PC-3 (cell line): ENCODE measurements at regions not wholly inside any gene's neighbourhood (a gene's known extent, or its start where the extent isn't known, plus 50 kb on each side); places are given as distances from the start of the nearest gene placed in this dataset.

Experiments
- ATAC-seq: fragments of 200-7000 bp; cut with Tn5 transposase; 2 replicates; pipeline ENCODE4 v1.9.1; 2020; ENCODE audit warnings: mild to moderate bottlenecking, moderate library complexity
- BruUV-seq: library from RNA; stranded (reverse); fragments of 400-500 nt; replicated peaks from 2 replicates; lab custom pipeline; 2021; lab: Mats Ljungman, UMichigan
- CTCF ChIA-PET: fragments of 300-600 bp; sonication (Branson Sonifier 250); formaldehyde crosslinking; loops from one replicate; lab custom pipeline; 2022; ENCODE audit warnings: antibody characterized with exemption; lab: Charles Lee
- POLR2A ChIA-PET: fragments of 300-600 bp; sonication (Branson Sonifier 250); formaldehyde crosslinking; loops from one replicate; lab custom pipeline; 2022; ENCODE audit warnings: antibody characterized with exemption; ENCODE audit not compliant: unreplicated experiment; lab: Charles Lee
- DNase-seq: peaks from one replicate; pipeline ENCODE4 v3.0.0-alpha.2; 2015
- H2AFZ ChIP-seq: fragments of 300-600 bp; sonication (generic); 2 replicates; pipeline ENCODE4 v1.6.0; 2016; ENCODE audit warnings: antibody characterized with exemption, low read length
- H3F3A ChIP-seq: fragments of 300-600 bp; sonication (generic); one replicate; pipeline ENCODE4 v1.6.0; 2017; ENCODE audit warnings: antibody characterized with exemption, low read length, control low read depth, mild to moderate bottlenecking; ENCODE audit not compliant: unreplicated experiment
- H3K27ac ChIP-seq: fragments of 300-600 bp; sonication (generic); 2 replicates; pipeline ENCODE4 v1.5.1; 2016; ENCODE audit warnings: mild to moderate bottlenecking, low read length
- H3K27me3 ChIP-seq: fragments of 300-600 bp; sonication (generic); 2 replicates; pipeline ENCODE4 v1.6.1; 2016; ENCODE audit warnings: low read length, mixed read lengths
- H3K36me3 ChIP-seq: fragments of 300-600 bp; sonication (generic); 2 replicates; pipeline ENCODE4 v1.6.1; 2016; ENCODE audit warnings: low read depth, mixed run types, low read length, mixed read lengths
- H3K4me1 ChIP-seq: fragments of 300-600 bp; sonication (generic); 2 replicates; pipeline ENCODE4 v1.5.1; 2016; ENCODE audit warnings: low read length; ENCODE audit not compliant: insufficient read depth
- H3K4me2 ChIP-seq: fragments of 300-600 bp; sonication (generic); 2 replicates; pipeline ENCODE4 v1.6.0; 2016; ENCODE audit warnings: low read length
- H3K4me3 ChIP-seq: fragments of 300-600 bp; sonication (generic); 2 replicates; pipeline ENCODE4 v1.5.1; 2016; ENCODE audit warnings: mild to moderate bottlenecking, low read length, mixed read lengths
- H3K79me2 ChIP-seq: fragments of 300-600 bp; sonication (generic); 2 replicates; pipeline ENCODE4 v1.6.1; 2017; ENCODE audit warnings: low read length, mixed read lengths
- H3K9ac ChIP-seq: fragments of 300-600 bp; sonication (generic); 2 replicates; pipeline ENCODE4 v1.6.0; 2016; ENCODE audit warnings: mild to moderate bottlenecking, low read length
- H3K9me2 ChIP-seq: fragments of 300-600 bp; sonication (generic); replicated peaks from 2 replicates; pipeline ENCODE4 v1.6.1; 2016; ENCODE audit warnings: mixed run types, low read length, mixed read lengths
- H3K9me3 ChIP-seq: fragments of 300-600 bp; sonication (generic); 2 replicates; pipeline ENCODE4 v1.6.1; 2016; ENCODE audit warnings: low read length, mixed read lengths
- H4K20me1 ChIP-seq: fragments of 300-600 bp; sonication (generic); 2 replicates; pipeline ENCODE4 v1.6.1; 2016; ENCODE audit warnings: low read length, mixed read lengths
- EZH2 ChIP-seq: fragments of 300-600 bp; sonication (generic); IDR thresholded peaks from one replicate; pipeline ENCODE4 v1.6.1; 2017; ENCODE audit warnings: antibody characterized with exemption, mild to moderate bottlenecking, low read length; ENCODE audit not compliant: unreplicated experiment
- EZH2phosphoT487 ChIP-seq: fragments of 300-600 bp; sonication (generic); IDR thresholded peaks from 2 replicates; pipeline ENCODE4 v1.6.1; 2018; ENCODE audit warnings: mild to moderate bottlenecking, antibody characterized with exemption, low read length, borderline replicate concordance
- intact Hi-C: fragments of 100-400 bp; cut with micrococcal nuclease; formaldehyde crosslinking; loops from 2 replicates; pipeline ENCODE4 v1.9.0; 2023
- TF ChIP-seq, protein P1 (sequence below): fragments of 300-600 bp; sonication (generic); conservative IDR thresholded peaks from 2 replicates; pipeline ENCODE4 v1.5.1; 2017; ENCODE audit warnings: antibody characterized with exemption, low read depth, mild to moderate bottlenecking, low read length

DNA sequence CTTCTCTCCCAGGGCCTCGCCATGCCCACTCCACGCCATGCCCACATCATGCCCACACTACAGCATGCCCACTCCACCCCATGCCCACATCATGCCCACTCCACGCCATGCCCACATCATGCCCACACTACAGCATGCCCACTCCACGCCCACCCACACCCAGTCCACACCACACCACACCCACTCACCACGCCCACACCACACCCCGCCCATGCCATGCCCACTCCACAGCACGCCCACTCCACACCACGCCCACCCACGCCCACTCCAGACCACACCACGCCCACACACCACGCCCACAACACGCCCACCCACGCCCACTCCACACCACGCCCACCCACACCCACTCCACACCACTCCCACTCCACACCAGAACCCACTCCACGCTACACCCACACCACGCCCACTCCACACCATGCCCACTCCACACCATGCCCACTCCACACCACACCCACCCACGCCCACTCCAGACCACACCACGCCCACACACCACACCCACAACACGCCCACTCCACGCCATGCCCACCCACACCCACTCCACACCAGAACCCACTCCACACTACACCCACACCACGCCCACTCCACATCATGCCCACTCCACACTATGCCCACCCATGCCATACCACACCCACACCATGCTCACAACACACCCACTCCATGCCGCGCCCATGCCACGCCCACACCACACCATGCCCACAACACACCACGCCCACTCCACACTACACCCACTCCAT lies 88.6 kb downstream of the ERMARD start:
- no peak for TF ChIP-seq EZH2phosphoT487
- TF ChIP-seq EZH2 = no peak
- TF ChIP-seq, protein P1, sequence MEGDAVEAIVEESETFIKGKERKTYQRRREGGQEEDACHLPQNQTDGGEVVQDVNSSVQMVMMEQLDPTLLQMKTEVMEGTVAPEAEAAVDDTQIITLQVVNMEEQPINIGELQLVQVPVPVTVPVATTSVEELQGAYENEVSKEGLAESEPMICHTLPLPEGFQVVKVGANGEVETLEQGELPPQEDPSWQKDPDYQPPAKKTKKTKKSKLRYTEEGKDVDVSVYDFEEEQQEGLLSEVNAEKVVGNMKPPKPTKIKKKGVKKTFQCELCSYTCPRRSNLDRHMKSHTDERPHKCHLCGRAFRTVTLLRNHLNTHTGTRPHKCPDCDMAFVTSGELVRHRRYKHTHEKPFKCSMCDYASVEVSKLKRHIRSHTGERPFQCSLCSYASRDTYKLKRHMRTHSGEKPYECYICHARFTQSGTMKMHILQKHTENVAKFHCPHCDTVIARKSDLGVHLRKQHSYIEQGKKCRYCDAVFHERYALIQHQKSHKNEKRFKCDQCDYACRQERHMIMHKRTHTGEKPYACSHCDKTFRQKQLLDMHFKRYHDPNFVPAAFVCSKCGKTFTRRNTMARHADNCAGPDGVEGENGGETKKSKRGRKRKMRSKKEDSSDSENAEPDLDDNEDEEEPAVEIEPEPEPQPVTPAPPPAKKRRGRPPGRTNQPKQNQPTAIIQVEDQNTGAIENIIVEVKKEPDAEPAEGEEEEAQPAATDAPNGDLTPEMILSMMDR = no peak
- ChIA-PET CTCF (no interaction called here), POLR2A (no interaction called here)
- ATAC-seq (no peak), DNase-seq (no peak)
- Histone ChIP-seq H2AFZ (no peak overlapping the region), H3K4me1 (no peaks in the 10 kb centered on the region), H3K79me2 (no peaks in the 10 kb centered on the region), H3K9me2 (no peaks in the 10 kb centered on the region), H3K4me2 (no peak overlapping the region), H4K20me1 (no peaks in the 10 kb centered on the region), H3K9ac (no peak overlapping the region), H3K9me3 (no peaks in the 10 kb centered on the region), H3K36me3 (no peaks in the 10 kb centered on the region), H3K27me3 (peaks cover 35% of the 10 kb centered on the region; the same call in 1 of the 2 replicates), H3K4me3 (no peak overlapping the region), H3F3A (no peaks in the 10 kb centered on the region), H3K27ac (no peak overlapping the region)
- no TSS peak for BruUV-seq
- intact Hi-C loops = no loop called here

GRCh38 chr6:169839493-169839892 lies 88.1 kb downstream of the ERMARD start:
- BruUV-seq = no TSS peak
- H3K27me3 ChIP-seq = peaks cover 30% of the 10 kb centered on the region; the same call in 1 of the 2 replicates
- H3K9me2 ChIP-seq = no peaks in the 10 kb centered on the region
- no peaks in the 10 kb centered on the region for H3K79me2 ChIP-seq
- TF ChIP-seq, protein P1 = no peak
- no peak for TF ChIP-seq EZH2phosphoT487
- TF ChIP-seq EZH2 = no peak
- ChIA-PET CTCF (no interaction called here), POLR2A (no interaction called here)
- no peaks in the 10 kb centered on the region for H3K9me3 ChIP-seq
- no peak overlapping the region for H3K4me2 ChIP-seq
- intact Hi-C loops = no loop called here
- no peaks in the 10 kb centered on the region for H3K36me3 ChIP-seq
- no peaks in the 10 kb centered on the region for H3F3A ChIP-seq
- no peak overlapping the region for H3K27ac ChIP-seq
- DNase-seq = no peak
- no peaks in the 10 kb centered on the region for H4K20me1 ChIP-seq
- ATAC-seq = no peak
- no peak overlapping the region for H3K9ac ChIP-seq
- no peaks in the 10 kb centered on the region for H3K4me1 ChIP-seq
- no peak overlapping the region for H3K4me3 ChIP-seq
- no peak overlapping the region for H2AFZ ChIP-seq

DNA sequence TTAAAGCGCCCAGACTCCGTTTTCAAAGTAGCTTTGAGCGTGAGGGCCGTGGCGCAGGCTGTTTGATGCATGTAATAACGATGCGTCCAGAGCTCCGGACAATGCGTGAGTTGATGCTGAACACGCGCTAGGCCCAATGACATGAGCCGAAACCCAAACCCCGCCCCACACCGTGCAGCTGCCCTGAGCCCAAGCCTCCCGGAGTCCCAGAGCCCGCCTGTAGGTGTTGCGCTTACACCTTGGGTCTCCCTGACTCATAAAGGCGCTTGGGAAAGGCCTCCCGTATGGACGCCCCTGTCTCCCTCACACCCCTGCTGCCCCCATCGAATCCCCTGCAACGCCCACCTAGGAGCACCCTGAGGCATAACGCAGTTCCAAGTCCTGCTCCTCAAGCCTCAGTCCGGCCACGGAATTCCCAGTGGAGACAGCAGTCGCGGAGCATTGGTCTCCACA lies 87.6 kb downstream of the ERMARD start:
- H3K27ac ChIP-seq = no peak overlapping the region
- peaks cover 25% of the 10 kb centered on the region; the same call in 1 of the 2 replicates for H3K27me3 ChIP-seq
- TF ChIP-seq, protein P1 = no peak
- TF ChIP-seq EZH2 (no peak), EZH2phosphoT487 (no peak)
- H4K20me1 ChIP-seq = no peaks in the 10 kb centered on the region
- no peak overlapping the region for H3K9ac ChIP-seq
- intact Hi-C loops = no loop called here
- no peak overlapping the region for H2AFZ ChIP-seq
- no peak overlapping the region for H3K4me3 ChIP-seq
- no peaks in the 10 kb centered on the region for H3K9me3 ChIP-seq
- H3F3A ChIP-seq = no peaks in the 10 kb centered on the region
- H3K36me3 ChIP-seq = no peaks in the 10 kb centered on the region
- no peaks in the 10 kb centered on the region for H3K79me2 ChIP-seq
- BruUV-seq = no TSS peak
- no peaks in the 10 kb centered on the region for H3K9me2 ChIP-seq
- no peaks in the 10 kb centered on the region for H3K4me1 ChIP-seq
- CTCF ChIA-PET = no interaction called here
- H3K4me2 ChIP-seq = no peak overlapping the region
- POLR2A ChIA-PET = no interaction called here
- ATAC-seq (no peak), DNase-seq (no peak)
